Endometrium (tissue), 2 donors: ENCODE measurements at regions not wholly inside any gene's neighbourhood (a gene's known extent, or its start where the extent isn't known, plus 50 kb on each side); places are given as distances from the start of the nearest gene placed in this dataset.
"Not testable (repeated sequence)": the region's sequence is repeated elsewhere in the genome, so short reads cannot be mapped to it uniquely, and the experiment has no call there.

Experiments
- FAIRE-seq: peaks from 2 replicates; lab custom pipeline; 2012; peaks lifted over from hg19 to GRCh38; lab: Jason Lieb, UNC
- donor health status: control.
- donor health status: control.

DNA sequence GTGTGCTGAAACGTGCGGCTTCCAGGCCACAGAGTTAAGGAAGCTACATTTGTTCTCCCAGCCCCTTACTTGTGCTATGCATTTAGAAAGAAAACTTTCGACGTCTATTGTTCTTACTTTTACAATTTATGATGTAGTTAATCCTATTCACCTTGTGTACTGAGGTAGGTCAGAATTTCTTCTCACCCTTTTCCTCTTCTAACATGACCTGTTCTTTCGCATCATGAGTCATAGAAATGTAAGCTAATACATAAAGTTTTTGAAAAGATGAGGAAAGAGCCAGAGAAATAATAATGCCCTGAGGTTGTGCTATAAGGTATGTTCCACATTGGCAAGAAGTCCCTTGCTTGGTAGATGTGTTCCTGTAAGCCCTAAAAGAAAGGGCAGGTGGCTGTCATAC is 298.3 kb downstream of the TRIML1 start:
- FAIRE-seq: no peak

DNA sequence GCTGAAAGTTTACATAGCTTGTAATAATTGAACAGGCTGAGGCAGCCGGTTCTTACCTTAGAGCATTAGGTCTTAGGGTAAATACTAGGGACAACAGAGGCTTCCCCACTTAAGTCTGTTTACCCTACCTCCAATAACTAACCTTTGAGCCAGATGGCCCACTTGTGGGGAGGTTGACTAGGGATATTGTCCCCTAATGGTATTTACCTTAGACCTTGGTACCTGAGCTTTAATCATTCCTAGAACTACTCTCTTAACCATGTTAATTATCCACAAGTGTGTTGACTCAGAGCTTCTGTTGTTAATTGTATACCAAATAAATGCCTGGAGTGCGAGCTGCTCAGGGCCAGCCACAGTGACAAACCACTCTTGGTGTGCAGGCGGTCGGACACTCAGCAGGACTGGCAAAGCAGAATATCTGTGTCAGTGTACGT is 299.2 kb downstream of the TRIML1 start:
- FAIRE-seq: not testable (repeated sequence)

DNA sequence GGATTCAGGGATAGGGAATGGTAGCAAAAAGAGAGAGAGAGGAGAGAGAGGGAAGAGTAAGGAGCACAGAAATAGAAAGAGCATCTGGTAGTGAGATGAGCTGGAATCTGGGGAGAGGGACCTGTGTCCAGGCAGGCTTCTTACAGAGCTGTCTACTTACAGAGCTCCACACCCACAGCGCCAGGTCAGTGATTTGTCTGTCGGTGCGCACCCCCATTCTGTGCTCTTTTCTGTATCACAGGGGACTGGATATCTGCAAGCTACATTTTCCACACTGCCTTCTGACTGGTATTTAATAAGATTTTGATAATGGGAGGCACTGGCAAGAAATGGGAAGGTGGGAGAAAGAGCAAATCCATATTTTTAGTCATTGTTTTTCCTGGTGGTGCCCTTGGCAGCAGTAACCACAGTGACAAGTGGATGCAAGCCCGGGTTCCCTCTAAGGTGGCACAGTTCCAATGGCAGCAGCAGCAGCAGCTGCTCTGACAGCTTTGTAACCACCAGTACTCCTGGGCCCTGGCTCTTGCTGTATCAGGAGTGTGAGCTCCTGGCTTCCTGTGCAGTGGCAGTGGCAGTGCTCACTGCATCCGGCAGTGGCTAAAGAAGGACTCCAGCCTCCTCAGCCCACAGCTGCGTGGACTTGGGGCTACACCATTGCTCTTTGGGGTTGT is 300.5 kb downstream of the TRIML1 start:
- FAIRE-seq: no peak

DNA sequence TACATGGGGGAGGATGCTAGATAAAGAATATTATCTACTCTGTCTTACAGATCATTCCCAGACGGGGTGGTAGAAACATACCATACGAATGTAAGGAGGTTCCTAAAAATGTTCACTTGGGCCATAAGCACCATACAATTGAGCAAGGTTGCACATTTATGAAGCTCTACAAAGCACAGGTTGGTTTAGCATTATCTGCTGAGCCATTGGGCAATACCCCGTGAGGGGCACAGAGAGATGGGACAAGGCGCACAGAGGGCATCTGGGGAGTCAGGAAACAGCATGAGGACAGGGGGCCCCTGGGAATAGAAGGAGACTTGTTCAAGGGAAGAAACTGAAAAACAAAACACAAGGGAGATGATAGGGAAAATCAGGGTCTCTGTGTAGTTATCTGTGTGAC is 305.3 kb downstream of the TRIML1 start:
- no peak for FAIRE-seq

DNA sequence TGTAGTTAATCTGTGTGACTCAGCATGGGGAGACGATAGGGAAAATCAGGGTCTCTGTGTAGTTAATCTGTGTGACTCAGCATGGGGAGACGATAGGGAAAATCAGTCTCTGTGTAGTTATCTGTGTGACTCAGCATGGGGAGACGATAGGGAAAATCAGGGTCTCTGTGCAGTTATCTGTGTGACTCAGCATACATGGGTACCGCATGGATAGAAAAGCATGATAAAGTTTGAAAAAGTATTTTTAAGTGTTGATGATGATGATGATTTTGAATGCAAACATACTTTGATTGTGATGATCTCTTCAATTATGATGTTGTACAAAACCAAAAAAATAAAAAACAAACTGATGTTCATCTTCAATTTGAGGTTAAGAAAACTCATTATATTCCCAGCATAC is 309.8 kb downstream of the TRIML1 start:
- not testable (repeated sequence) for FAIRE-seq

DNA sequence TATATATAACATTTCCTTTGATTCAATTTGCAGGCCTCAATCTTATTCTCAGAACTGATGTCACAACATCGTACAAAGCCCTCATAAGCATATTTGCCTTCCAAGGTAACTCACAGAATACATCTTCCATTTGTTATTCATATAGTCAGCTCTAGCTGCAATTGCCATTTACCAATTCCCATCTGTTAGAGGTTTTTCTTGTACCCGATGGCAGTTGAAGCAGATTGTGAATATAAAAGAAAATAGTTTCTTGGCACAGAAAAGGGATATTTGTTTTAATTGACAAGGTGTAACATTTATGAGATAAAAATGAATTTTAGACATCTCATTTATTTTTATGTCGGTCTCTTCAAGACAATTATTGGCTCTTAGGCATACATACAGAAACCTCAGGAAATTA is 311.3 kb downstream of the TRIML1 start:
- FAIRE-seq: no peak

DNA sequence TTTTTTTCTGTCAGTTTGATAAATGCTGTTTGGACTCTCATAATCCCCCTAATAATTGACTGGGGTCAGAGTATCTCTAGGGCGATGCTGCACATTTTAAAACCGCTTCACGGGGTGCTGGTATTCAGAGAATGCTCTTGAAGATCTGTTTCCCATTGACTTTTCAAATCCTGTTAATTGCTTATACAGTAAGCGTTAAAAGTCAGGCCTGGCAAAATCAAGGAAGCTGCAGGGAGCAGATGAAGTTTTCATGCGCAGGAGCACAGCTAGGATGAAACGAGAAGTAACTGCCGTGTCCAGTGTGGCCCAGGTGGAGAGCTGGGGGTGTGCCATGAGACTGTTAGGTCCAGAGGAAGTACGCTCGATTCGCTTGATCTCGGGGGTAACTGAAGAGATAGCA is 312.9 kb downstream of the TRIML1 start:
- no peak for FAIRE-seq

DNA sequence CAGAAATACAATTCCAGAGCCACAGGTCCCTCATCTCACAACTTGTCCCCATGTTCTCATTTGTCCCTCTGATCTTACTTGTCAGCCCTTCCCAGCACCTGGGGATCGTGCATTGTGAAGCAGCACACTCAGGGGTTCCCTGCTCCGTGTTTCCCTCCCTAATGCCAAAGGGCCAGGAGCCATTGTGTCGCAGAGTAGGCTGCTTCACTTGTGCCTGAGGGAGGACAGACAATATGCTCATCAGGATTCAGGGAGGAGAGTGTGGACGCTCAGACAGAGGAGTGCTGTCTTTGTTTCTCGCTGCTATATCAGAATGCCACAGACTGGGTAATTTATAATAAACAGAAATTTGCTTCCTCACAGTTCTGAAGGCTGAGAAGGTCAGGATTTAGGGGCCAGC is 315.3 kb downstream of the TRIML1 start:
- FAIRE-seq: no peak

DNA sequence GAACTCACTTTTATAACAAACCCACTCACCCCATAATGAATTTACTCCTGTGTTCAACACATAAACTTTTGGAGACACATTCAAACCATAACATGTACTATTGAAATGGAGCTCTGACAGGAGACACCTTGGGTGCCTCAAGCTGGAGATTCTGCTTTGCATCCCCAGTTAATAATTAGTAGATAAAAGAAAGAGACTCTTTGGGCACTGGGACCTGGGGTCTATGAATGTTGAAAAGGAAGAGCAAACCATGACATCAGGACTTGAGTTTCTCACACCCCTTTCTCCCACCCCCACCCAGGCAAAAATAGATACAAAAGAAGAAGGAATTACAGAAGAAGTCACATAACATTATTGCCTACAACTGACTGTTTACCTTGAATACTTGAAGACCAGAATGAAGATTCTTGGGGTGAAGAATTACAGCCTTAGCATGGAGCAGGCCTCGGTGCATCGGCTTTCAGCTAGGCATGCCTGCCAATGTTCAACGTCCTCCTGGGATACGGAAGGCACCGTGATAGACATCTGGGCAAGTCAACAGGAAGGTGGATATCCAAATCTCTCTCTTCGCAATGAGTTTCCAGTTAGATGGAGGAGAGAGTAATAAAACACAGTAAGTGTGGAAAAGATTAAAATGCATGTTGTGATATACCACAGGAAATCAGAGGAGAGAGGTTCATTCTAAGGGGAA is 316.0 kb downstream of the TRIML1 start:
- FAIRE-seq: no peak

DNA sequence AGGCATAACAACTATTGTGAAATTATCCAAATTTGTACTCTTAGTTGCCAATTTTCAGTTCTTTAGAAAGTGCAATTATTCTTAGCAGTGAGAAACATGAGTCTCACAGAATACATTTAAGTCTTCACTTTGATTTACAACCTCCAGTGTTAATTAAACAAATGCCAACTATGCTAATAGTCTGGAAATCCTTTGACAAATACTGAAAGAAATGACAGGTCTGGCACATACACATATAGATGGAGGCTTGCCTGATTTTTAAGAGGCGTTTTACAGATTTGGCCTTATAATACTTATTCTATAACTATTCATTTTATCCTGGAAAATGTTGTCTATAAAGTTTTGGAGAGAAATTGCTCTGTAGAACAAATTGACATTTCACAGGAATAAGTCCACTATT is 320.1 kb downstream of the TRIML1 start:
- FAIRE-seq: no peak

DNA sequence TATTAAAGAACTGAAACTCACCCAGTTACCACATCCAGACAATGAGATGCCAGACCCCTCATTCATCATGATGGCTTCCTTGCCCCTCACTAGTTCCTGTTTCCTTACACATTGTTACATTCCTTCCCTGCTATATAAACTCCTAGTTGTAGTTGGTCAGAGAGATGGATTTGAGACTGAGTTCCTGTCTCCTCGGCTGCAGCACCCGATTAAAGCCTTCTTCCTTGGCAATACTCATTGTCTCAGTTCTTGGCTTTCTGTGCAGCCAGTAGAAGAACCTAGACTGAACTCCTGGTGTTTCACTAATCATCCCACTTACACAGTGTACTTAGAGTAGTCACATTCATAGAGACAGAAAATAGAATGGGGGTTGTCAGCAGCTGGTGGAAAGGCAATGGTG is 324.7 kb downstream of the TRIML1 start:
- no peak for FAIRE-seq

DNA sequence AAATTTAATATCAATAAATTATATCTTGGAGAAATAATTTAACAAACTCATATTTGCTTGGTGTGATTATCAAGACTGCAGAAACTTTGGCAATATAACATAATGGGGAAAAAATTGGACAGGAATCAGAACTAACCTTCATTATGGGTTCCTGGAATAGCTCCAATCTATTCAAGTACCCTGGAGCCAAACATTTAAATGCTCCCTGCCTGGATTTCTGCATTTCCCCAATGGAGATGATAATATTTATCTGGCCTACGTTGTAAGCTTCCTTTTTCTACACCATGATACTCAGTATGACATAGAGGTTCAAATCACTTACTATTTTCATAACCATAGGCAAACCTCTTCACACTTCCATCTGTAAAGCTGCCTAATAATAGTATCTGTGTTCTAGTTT is 326.8 kb downstream of the TRIML1 start:
- FAIRE-seq: no peak

DNA sequence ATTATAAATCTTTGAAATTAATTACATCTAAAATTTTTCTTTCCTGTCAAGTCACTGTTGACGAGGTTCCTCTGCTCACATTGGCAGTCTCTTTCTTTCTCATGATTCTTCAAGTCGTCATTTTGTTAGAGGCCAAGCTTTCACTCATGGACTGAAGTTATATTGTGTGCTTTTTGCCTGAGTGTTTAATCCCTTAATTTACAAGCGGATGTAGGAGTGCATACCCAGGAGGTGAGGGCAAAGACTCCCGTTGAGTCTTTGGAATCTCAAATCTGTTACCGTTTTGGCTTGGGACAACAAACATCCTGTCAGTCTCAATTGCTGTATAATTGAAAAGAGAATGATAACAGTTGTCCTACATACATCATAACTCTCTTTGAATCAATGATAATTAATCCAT is 345.0 kb downstream of the TRIML1 start:
- FAIRE-seq: no peak

DNA sequence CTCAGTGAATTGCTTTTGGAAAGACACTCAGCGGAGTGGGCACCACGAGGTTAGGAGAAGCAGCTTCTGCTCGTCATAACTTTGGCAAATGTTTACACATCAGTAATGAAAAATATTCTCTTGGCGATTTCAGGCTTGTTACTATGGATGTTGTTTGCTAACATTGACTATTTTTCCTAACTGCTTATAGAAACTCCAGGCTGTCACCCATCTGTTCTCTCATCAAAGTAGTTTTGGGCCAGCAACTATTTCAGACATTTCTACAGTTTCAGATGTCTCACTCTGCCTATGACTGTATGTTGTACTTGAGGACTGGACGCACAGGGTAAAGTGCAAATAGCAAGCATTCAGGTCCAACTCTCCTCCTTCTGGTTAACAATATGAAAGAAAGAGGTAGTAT is 346.7 kb downstream of the TRIML1 start:
- no peak for FAIRE-seq

DNA sequence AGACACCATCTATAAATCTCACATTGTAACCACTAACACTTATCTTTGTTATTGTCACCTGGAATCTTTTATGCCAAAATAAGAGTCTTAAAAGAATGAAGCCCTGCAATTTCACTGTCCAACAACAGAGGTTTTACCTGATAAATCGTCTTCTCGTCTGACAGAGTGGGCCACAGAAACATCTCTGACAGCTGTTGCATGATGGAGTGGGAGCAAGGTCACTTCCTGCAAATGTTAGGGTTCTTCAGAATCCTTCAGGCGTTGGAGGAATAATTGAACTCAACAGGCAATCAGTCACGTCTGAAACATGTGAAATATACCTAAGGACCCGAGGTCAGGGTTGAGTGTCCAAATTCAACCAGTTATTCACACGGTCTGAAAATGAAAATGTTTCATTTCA is 353.6 kb downstream of the TRIML1 start:
- FAIRE-seq: no peak

DNA sequence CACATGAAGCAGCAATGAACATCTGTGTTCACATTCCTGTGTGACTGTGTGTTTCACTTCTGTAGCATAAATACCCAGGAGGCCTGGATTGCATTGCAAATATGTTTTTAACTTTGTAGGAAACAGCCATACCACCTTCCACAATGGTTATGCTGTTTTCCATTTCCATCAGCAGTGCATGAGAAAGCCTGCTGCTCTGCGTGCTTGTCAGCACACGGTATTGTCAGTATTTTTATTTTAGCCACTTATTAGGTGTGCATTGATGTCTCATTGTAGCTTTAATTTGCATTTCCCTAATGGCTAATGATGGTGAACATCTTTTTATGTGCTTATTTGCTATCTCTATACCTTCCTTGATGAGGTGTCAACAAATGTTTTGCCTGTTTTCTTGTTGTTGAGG is 355.9 kb downstream of the TRIML1 start:
- no peak for FAIRE-seq

DNA sequence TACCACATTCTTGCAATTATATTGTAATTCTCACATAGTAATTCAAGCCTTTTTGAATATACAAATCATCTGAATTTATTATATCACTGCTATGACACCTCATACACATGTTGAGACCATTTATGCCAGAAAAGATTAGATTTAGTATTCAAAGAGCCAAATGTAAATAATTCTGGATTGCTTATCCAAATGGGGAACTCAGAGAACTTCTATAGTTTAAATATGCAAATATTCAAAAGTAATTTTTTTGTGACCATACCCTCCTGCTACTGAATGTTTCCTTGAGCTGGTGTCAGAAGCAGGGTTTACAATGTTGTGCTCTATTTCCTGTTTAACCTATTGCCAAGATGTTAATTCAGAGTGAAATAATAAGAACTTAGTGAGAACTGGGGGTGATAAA is 372.2 kb downstream of the TRIML1 start:
- no peak for FAIRE-seq

DNA sequence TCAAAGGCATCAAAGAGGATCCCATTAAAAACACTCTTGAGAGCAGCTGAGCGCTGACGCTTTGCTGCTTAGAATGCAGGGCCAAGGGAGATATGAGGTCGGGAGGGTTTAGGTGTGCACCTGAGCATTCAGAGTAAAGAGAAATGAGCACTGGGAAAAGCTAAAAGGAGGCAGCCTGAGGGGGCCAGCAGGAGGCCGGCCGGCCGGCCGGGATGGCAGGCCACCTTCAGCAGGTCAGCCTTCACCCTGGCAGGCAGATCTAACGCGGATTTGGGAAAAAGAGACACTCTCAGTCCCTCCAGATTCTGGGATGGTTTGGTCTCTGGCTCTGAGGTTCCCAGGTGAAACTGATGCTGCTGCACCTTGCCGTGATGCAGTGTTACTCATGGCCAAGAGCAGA is 393.5 kb downstream of the TRIML1 start:
- no peak for FAIRE-seq

DNA sequence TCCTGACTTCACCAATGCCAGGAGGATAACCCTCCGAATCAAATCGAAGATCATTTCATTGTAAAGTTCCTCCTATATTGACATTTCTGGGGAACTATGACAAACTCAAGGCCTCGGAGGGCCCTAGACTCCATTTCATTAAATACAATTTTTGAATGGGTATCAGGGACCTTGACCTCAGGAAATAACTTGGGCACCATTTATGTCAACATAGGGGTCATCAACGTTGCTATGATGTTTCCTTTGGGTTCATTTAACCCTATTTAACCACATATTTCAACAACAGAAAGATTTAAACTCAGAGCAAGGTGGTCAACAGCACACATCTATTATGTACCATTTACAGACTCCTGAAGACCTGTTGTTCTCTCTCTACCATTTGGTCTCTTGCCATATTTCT is 395.1 kb downstream of the TRIML1 start:
- FAIRE-seq: no peak

DNA sequence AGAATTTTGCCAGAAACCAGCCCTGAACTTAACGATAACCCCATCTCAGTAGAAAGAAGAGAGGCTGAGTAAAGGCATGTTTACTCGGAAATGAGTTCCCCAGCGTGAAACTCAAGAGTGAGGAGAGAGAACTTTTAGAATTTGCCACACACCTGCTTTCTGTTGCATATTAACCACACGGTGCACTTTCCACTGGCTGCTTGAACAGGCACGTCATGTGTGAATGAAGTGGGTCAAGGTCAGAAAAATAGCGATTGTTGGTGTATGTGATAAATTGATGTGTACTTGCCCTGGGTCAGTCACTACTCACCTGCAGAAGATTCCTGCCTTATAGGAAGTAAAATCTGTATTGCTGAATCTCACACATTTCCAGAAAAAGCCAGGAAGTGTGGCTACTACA is 395.7 kb downstream of the TRIML1 start:
- no peak for FAIRE-seq

DNA sequence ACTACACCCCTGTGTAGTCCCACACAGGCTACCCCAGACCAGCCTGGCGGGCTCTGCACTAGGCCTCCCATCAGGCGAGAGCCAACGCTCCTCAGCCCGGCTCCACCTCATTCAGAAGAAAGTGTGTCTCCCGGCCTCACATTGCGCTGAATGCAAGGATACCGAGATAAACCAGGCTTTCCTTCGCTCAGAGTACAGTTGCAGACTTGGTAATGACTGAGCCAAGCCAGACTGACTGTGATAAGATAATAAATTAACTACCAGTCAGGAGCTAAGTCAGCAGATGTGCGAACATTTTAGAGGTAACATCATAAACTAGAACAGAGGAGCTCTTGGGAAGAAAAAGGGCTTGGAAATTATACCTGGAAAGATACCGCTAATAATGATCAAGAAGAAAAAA is 397.6 kb downstream of the TRIML1 start:
- no peak for FAIRE-seq

DNA sequence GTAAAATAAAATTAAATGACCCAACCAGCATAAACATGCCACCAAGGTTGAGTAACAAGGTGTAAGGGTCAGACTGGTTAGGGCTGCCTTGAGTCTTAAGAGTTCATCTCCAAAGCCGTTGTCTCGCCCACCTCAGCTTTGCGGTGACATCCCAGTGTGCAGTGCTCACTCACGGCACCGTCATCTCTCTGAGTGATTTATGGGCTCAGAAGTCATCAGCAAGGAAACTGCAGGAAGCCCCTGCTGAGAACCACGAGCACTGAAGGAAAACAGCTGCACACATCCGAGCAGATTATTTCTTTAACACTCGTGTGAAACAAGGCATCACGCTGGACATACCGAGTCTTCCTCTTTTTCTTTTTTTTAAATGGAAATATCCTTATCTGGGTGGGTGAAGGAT is 411.1 kb downstream of the TRIML1 start:
- FAIRE-seq: no peak

DNA sequence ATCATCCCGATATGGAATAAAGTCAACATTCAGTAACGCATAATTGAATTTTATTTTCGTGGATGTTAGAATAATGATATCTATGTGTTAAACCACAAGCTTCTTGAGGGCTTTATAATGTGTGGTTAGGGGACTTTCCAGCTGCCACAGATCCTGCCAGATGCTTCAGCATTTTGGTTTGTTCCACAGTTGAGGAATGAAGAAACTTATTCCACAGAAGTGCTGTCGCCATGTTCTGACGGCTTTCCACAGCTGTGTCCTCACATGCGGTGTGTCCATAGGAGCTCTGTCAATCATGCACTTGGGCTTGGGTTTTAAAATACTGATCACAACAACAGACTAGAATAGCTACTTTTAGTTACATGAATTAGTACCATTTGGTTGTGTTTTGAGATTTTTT is 411.9 kb downstream of the TRIML1 start:
- no peak for FAIRE-seq

DNA sequence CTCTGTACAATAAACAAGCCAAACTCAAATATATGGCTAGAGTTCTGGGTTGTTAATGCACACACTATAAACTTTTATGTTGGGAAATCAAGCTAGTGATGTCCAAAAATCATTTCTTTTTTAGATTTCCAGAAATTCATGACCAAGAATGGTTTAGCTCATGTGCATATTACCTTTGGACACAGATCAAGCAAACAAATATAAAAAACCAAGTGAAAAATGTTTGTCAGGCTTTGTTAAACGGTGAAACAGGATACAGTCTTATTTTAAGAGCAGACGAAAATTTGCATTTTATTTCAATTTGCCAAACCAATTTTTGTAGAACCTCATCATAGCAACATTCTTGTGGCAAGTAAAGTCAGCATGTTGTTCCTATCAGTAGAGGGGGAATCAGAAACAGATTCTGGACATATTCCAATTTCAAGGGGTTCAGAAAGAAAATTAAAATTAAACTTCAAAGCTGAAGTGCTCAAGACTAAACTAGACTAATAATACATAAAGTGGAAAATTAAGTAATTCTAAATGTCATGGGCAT is 413.6 kb downstream of the TRIML1 start:
- no peak for FAIRE-seq
